A673 (cell line): ENCODE measurements at regions not wholly inside any gene's neighbourhood (a gene's known extent, or its start where the extent isn't known, plus 50 kb on each side); places are given as distances from the start of the nearest gene placed in this dataset.

Source experiments
- BruUV-seq: library from RNA; stranded (reverse); fragments of 400-500 nt; replicated peaks from 2 replicates; lab custom pipeline; 2021; lab: Mats Ljungman, UMichigan
- CTCF ChIA-PET: fragments of 300-600 bp; sonication (Branson Sonifier 250); formaldehyde crosslinking; loops from one replicate; lab custom pipeline; 2022; ENCODE audit warnings: antibody characterized with exemption; lab: Charles Lee
- POLR2A ChIA-PET: fragments of 300-600 bp; sonication (Branson Sonifier 250); formaldehyde crosslinking; loops from one replicate; lab custom pipeline; 2022; ENCODE audit warnings: antibody characterized with exemption; ENCODE audit not compliant: low non-redundant PET; lab: Charles Lee
- DNase-seq: peaks from one replicate; pipeline ENCODE4 v3.0.0-alpha.2; 2015; ENCODE audit warnings: low spot score
- H3K27ac ChIP-seq: fragments of 200-600 bp; sonication (generic); 2 replicates; pipeline ENCODE4 v1.5.1; 2016; ENCODE audit warnings: mixed run types, low read depth, mild to moderate bottlenecking, mixed read lengths, antibody characterized with exemption, low read length; ENCODE audit not compliant: poor library complexity, severe bottlenecking
- H3K27me3 ChIP-seq: fragments of 200-600 bp; sonication (generic); replicated peaks from 2 replicates; pipeline ENCODE4 v1.6.1; 2017; ENCODE audit warnings: mixed run types, low read depth, mild to moderate bottlenecking, mixed read lengths, antibody characterized with exemption, low read length; ENCODE audit not compliant: insufficient read depth, poor library complexity
- H3K36me3 ChIP-seq: fragments of 200-600 bp; sonication (generic); 2 replicates; pipeline ENCODE4 v1.6.1; 2016; ENCODE audit warnings: mixed run types, mild to moderate bottlenecking, mixed read lengths, antibody characterized with exemption, low read length; ENCODE audit not compliant: insufficient read depth, poor library complexity, severe bottlenecking
- H3K4me1 ChIP-seq: fragments of 200-600 bp; sonication (generic); 2 replicates; pipeline ENCODE4 v1.6.1; 2017; ENCODE audit warnings: mixed run types, mild to moderate bottlenecking, mixed read lengths, antibody characterized with exemption, low read length; ENCODE audit not compliant: insufficient read depth, poor library complexity, severe bottlenecking
- H3K4me3 ChIP-seq: fragments of 200-600 bp; sonication (generic); 2 replicates; pipeline ENCODE4 v1.5.1; 2016; ENCODE audit warnings: low read depth, mixed run types, mild to moderate bottlenecking, mixed read lengths, low read length; ENCODE audit not compliant: poor library complexity, severe bottlenecking
- H3K9me3 ChIP-seq: fragments of 200-600 bp; sonication (generic); 2 replicates; pipeline ENCODE4 v1.6.1; 2016; ENCODE audit warnings: mixed run types, low read depth, mild to moderate bottlenecking, mixed read lengths, antibody characterized with exemption, low read length; ENCODE audit not compliant: poor library complexity, severe bottlenecking
- EZH2 ChIP-seq: fragments of 200-600 bp; sonication (generic); IDR thresholded peaks from 2 replicates; pipeline ENCODE4 v1.6.1; 2017; ENCODE audit warnings: borderline replicate concordance, low read depth, mild to moderate bottlenecking, mixed read lengths, antibody characterized with exemption, low read length; ENCODE audit not compliant: poor library complexity, severe bottlenecking
- intact Hi-C: fragments of 100-400 bp; cut with micrococcal nuclease; formaldehyde crosslinking; loops from one replicate; pipeline ENCODE4 v1.10.0; 2022; ENCODE audit not compliant: unreplicated experiment
- TF ChIP-seq, protein P1 (sequence below): fragments of 300-800, 200-600 bp; sonication (generic); conservative IDR thresholded peaks from 2 replicates; pipeline ENCODE4 v1.5.1; 2017; ENCODE audit warnings: low read depth, mild to moderate bottlenecking, antibody characterized with exemption, low read length, moderate library complexity, mixed read lengths

DNA sequence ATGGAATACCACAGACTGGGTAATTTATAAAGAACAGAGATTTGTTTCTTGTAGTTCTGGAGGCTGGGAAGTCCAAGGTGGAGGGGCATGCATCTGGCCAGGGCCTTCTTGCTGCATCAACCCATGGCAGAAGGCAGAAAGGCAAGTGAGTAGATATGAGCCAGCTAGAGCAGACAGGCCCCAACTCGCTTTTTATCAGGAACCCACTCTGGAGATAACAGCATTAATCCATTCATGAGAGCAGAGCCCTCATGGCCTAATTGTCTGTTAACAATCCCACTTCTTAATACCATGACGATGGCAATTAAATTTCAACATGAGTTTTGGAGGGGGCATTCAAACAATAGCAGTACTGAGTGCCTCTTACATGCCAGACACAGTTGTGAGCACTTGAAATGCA lies 87.2 kb upstream of the SOX13 start:
- Histone ChIP-seq H3K9me3 (no peaks in the 10 kb centered on the region), H3K4me1 (no peaks in the 10 kb centered on the region), H3K4me3 (no peak overlapping the region), H3K27me3 (no peaks in the 10 kb centered on the region), H3K36me3 (no peaks in the 10 kb centered on the region), H3K27ac (no peak overlapping the region)
- intact Hi-C loops, result no loop called here
- POLR2A ChIA-PET, result no interaction called here
- no TSS peak for BruUV-seq
- peak; percentile 29 for DNase-seq
- TF ChIP-seq, protein P1, sequence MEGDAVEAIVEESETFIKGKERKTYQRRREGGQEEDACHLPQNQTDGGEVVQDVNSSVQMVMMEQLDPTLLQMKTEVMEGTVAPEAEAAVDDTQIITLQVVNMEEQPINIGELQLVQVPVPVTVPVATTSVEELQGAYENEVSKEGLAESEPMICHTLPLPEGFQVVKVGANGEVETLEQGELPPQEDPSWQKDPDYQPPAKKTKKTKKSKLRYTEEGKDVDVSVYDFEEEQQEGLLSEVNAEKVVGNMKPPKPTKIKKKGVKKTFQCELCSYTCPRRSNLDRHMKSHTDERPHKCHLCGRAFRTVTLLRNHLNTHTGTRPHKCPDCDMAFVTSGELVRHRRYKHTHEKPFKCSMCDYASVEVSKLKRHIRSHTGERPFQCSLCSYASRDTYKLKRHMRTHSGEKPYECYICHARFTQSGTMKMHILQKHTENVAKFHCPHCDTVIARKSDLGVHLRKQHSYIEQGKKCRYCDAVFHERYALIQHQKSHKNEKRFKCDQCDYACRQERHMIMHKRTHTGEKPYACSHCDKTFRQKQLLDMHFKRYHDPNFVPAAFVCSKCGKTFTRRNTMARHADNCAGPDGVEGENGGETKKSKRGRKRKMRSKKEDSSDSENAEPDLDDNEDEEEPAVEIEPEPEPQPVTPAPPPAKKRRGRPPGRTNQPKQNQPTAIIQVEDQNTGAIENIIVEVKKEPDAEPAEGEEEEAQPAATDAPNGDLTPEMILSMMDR, result no peak
- no peak for TF ChIP-seq EZH2
- CTCF ChIA-PET, result no interaction called here

DNA sequence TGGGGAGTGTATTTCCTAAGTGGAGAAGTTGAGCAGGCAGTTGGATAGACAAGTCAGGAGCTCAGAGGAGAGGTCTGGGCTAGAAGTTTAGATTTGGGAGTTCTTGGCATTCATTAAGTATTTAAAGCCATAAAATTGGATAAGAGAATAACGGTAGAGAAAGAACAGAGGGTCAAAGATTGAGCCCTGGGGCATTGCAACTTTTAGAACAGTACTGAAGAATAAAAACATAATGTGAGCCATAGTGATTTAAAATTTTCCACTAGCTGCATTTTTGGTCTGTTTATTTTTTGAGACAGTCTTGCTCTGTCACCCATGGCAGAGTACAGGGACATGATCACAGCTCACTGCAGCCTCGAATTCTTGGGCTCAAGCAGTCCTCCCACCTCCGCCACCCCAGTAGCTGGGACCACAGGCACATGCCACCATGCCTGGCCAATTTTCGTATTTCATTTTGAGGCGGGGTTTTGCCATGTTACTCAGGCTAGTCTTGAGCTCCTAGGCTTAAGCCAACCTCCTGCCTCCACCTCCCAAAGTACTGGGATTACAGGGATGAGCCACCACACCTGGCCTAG lies 85.9 kb upstream of the SOX13 start:
- BruUV-seq, result no TSS peak
- Histone ChIP-seq H3K9me3 (no peaks in the 10 kb centered on the region), H3K27me3 (no peaks in the 10 kb centered on the region), H3K4me1 (no peaks in the 10 kb centered on the region), H3K36me3 (no peaks in the 10 kb centered on the region), H3K27ac (no peak overlapping the region), H3K4me3 (no peak overlapping the region)
- DNase-seq, result no peak
- intact Hi-C loops, result no loop called here
- CTCF ChIA-PET, result no interaction called here
- POLR2A ChIA-PET, result no interaction called here
- TF ChIP-seq, protein P1, result no peak
- no peak for TF ChIP-seq EZH2

GRCh38 chr1:203990118-203990517 lies 82.8 kb upstream of the SOX13 start:
- TF ChIP-seq, protein P1, result no peak
- ChIA-PET POLR2A (no interaction called here), CTCF (no interaction called here)
- intact Hi-C loops, result no loop called here
- Histone ChIP-seq H3K27ac (no peak overlapping the region), H3K27me3 (no peaks in the 10 kb centered on the region), H3K4me1 (no peaks in the 10 kb centered on the region), H3K36me3 (no peaks in the 10 kb centered on the region), H3K9me3 (no peaks in the 10 kb centered on the region), H3K4me3 (no peak overlapping the region)
- no TSS peak for BruUV-seq
- no peak for DNase-seq
